HFF-Myc (cell line): ENCODE measurements at regions not wholly inside any gene's neighbourhood (a gene's known extent, or its start where the extent isn't known, plus 50 kb on each side); places are given as distances from the start of the nearest gene placed in this dataset.
"Not testable (repeated sequence)": the region's sequence is repeated elsewhere in the genome, so short reads cannot be mapped to it uniquely, and the experiment has no call there.

Experiments
- DNase-seq: peaks from one replicate; pipeline ENCODE4 v3.0.0-alpha.2; 2011; ENCODE audit warnings: low read depth; ENCODE audit errors: extremely low read depth
- H3K4me3 ChIP-seq: replicated peaks from 2 replicates; pipeline ENCODE4 v1.5.1; 2011; ENCODE audit warnings: low read depth, mild to moderate bottlenecking, control low read depth, low read length
- CTCF ChIP-seq: IDR thresholded peaks from 2 replicates; pipeline ENCODE4 v1.5.1; 2012; ENCODE audit warnings: mild to moderate bottlenecking, low read depth, low read length, control low read depth; ENCODE audit errors: missing control alignments

GRCh38 chr6:6984585-6985366 lies 123.0 kb upstream of the RREB1 start:
- DNase-seq, result no peak
- no peak overlapping the region for H3K4me3 ChIP-seq
- no peak for TF ChIP-seq CTCF

- H3K4me3 ChIP-seq, result no peak overlapping the region
- no peak for DNase-seq
- TF ChIP-seq CTCF, result no peak
Observed at GRCh38 chr6:6986344-6986743, 121.4 kb upstream of the RREB1 start.

- H3K4me3 ChIP-seq, result no peak overlapping the region
- TF ChIP-seq CTCF, result no peak
- no peak for DNase-seq
Observed at GRCh38 chr6:6987749-6988148, 120.0 kb upstream of the RREB1 start.

GRCh38 chr6:6990059-6990458 lies 117.7 kb upstream of the RREB1 start:
- not testable (repeated sequence) for DNase-seq, H3K4me3 ChIP-seq

DNA sequence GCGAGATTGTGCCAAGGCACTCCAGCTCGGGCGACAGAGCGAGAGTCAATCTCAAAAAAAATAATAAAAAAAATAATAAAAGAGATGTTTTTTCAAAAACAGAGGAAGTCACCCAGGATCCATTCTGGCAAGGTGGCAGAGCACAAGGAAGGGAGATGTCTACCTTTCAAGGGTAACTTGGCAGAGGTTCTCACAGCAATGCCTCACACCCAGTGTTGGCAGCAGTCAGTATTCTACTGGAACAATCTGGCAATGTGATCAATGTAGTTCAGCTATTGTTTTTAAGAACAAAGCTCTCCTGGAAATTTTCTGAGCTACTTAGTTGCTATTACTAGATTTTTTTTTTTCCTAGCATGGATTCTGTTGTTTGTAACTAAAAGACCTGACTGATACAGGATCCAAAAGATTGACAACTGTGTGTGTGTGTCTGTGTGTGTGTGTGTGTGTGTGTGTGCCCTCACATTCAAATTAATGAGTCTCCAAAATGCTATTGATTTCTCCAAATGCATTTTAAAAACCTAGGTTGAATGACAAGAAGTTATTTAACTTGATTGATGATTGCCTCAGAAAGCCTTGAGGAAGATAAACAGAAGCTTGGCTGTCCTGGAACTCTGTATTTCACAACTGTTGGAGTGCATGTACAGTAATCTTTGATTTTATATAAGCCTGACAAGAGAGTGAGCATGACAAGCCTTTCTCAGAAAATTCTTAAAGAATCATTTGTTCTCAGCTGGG lies 114.1 kb upstream of the RREB1 start:
- no peak overlapping the region for H3K4me3 ChIP-seq
- no peak for DNase-seq
- TF ChIP-seq CTCF, result no peak

DNA sequence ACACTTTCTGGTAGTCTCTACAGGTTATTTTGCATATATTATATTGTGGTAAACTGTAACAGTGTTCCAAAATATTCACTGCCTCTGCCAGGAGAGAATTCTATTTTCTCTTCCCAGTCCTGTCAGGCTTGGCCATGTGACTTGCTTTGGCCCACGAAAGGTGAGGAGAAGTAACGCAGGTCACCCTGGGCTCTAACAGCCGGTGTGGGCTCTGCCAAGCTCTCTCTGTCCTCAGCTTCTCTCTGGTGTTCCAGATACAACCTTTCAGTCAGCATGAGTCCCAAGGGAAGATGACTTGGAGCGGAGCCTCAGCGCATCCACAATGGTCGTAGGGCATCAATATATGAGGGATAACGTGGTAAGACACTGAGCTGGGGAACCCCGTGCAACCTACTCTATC lies 113.0 kb upstream of the RREB1 start:
- H3K4me3 ChIP-seq, result no peak overlapping the region
- no peak for DNase-seq
- no peak for TF ChIP-seq CTCF

- no peak overlapping the region for H3K4me3 ChIP-seq
- no peak for TF ChIP-seq CTCF
- DNase-seq, result no peak
Observed at GRCh38 chr6:6995328-6995727, 112.4 kb upstream of the RREB1 start.
